ENCODE measurements at regions not wholly inside any gene's neighbourhood (a gene's known extent, or its start where the extent isn't known, plus 50 kb on each side); places are given as distances from the start of the nearest gene placed in this dataset.
"Not testable (repeated sequence)": the region's sequence is repeated elsewhere in the genome, so short reads cannot be mapped to it uniquely, and the experiment has no call there.

GRCh38 chr10:78650122-78650521, 418.6 kb upstream of the ZMIZ1 start:
- DNase-seq (ENCODE audit: low read depth): no peak

- no peak for DNase-seq (ENCODE audit: low read depth)
Observed at GRCh38 chr10:78651287-78651686, 417.5 kb upstream of the ZMIZ1 start.

- DNase-seq (ENCODE audit: low read depth): no peak
Observed at GRCh38 chr10:78653555-78653954, 415.2 kb upstream of the ZMIZ1 start.

- no peak for DNase-seq (ENCODE audit: low read depth)
Observed at GRCh38 chr10:78654047-78654590, 414.6 kb upstream of the ZMIZ1 start.

GRCh38 chr10:78655979-78656378, 412.8 kb upstream of the ZMIZ1 start:
- DNase-seq (ENCODE audit: low read depth): no peak

GRCh38 chr10:78656417-78657162, 412.2 kb upstream of the ZMIZ1 start:
- no peak for DNase-seq (ENCODE audit: low read depth)

- peak; percentile 38 for DNase-seq (ENCODE audit: low read depth)
Observed at GRCh38 chr10:78657163-78657861, 411.5 kb upstream of the ZMIZ1 start.

- no peak for DNase-seq (ENCODE audit: low read depth)
Observed at GRCh38 chr10:78657862-78658165, 411.0 kb upstream of the ZMIZ1 start.

GRCh38 chr10:78658645-78659597, 409.8 kb upstream of the ZMIZ1 start:
- DNase-seq (ENCODE audit: low read depth): no peak

GRCh38 chr10:78659598-78659967, 409.2 kb upstream of the ZMIZ1 start:
- no peak for DNase-seq (ENCODE audit: low read depth)

- DNase-seq (ENCODE audit: low read depth): no peak
Observed at GRCh38 chr10:78660446-78661106, 408.2 kb upstream of the ZMIZ1 start.

GRCh38 chr10:78663721-78664120, 405.0 kb upstream of the ZMIZ1 start:
- no peak for DNase-seq (ENCODE audit: low read depth)

- no peak for DNase-seq (ENCODE audit: low read depth)
Observed at GRCh38 chr10:78664929-78665553, 403.7 kb upstream of the ZMIZ1 start.

GRCh38 chr10:78672918-78673317, 395.8 kb upstream of the ZMIZ1 start:
- no peak for DNase-seq (ENCODE audit: low read depth)

GRCh38 chr10:78681141-78681540, 387.6 kb upstream of the ZMIZ1 start:
- DNase-seq (ENCODE audit: low read depth): not testable (repeated sequence)

- not testable (repeated sequence) for DNase-seq (ENCODE audit: low read depth)
Observed at GRCh38 chr10:78681986-78682385, 386.8 kb upstream of the ZMIZ1 start.

- no peak for DNase-seq (ENCODE audit: low read depth)
Observed at GRCh38 chr10:78684947-78685346, 383.8 kb upstream of the ZMIZ1 start.

GRCh38 chr10:78685466-78686103, 383.2 kb upstream of the ZMIZ1 start:
- no peak for DNase-seq (ENCODE audit: low read depth)

GRCh38 chr10:78686444-78687060, 382.2 kb upstream of the ZMIZ1 start:
- DNase-seq (ENCODE audit: low read depth): no peak

- no peak for DNase-seq (ENCODE audit: low read depth)
Observed at GRCh38 chr10:78687626-78688025, 381.1 kb upstream of the ZMIZ1 start.

Data from activated gamma-delta T cell treated with anti-CD3 and anti-CD28 coated beads, Interleukin-2, amount 50 U/mL, for 16 hours (primary cell).